GM21723 (cell line): ENCODE measurements at regions not wholly inside any gene's neighbourhood (a gene's known extent, or its start where the extent isn't known, plus 50 kb on each side); places are given as distances from the start of the nearest gene placed in this dataset.

ENCODE experiments used
- ATAC-seq: cut with Tn5 transposase; IDR thresholded peaks from one replicate; pipeline ENCODE4 v1.9.1; 2021; ENCODE audit warnings: mild to moderate bottlenecking, moderate library complexity; ENCODE audit not compliant: unreplicated experiment

GRCh38 chr13:110965038-110965754 lies 50.3 kb upstream of the ANKRD10 start:
- ATAC-seq: peak; percentile 99
